AG09319 (cell line): ENCODE measurements at regions not wholly inside any gene's neighbourhood (a gene's known extent, or its start where the extent isn't known, plus 50 kb on each side); places are given as distances from the start of the nearest gene placed in this dataset.

Experiments used
- DNase-seq: peaks from one replicate; pipeline ENCODE4 v3.0.0-alpha.2; 2010; ENCODE audit warnings: low read depth; ENCODE audit errors: extremely low read depth
- TF ChIP-seq, protein P1 (sequence below): IDR thresholded peaks from 2 replicates; pipeline ENCODE4 v1.5.1; 2011; ENCODE audit warnings: low read depth, mild to moderate bottlenecking, inconsistent platforms, low read length, moderate library complexity

DNA sequence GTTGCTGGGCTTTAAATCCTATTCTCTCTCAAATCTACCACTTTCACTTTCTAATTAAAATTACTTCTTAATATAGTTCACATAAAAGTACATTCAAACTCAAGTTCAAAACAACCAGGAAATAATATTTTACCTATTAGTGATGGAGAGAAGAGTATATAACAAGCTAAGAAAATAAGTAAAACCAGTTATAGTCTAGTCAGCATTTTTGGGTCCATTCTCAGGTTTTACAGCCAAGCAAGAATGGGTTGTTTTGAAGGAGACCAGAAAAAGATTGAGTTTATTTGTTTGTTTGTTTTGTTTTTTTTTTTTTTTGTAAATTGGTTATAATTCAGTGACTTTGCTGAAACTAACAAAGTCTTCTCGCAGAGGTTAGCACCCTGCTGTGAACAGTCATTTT lies 106.3 kb upstream of the PTPRZ1 start:
- TF ChIP-seq, protein P1, sequence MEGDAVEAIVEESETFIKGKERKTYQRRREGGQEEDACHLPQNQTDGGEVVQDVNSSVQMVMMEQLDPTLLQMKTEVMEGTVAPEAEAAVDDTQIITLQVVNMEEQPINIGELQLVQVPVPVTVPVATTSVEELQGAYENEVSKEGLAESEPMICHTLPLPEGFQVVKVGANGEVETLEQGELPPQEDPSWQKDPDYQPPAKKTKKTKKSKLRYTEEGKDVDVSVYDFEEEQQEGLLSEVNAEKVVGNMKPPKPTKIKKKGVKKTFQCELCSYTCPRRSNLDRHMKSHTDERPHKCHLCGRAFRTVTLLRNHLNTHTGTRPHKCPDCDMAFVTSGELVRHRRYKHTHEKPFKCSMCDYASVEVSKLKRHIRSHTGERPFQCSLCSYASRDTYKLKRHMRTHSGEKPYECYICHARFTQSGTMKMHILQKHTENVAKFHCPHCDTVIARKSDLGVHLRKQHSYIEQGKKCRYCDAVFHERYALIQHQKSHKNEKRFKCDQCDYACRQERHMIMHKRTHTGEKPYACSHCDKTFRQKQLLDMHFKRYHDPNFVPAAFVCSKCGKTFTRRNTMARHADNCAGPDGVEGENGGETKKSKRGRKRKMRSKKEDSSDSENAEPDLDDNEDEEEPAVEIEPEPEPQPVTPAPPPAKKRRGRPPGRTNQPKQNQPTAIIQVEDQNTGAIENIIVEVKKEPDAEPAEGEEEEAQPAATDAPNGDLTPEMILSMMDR: no peak

DNA sequence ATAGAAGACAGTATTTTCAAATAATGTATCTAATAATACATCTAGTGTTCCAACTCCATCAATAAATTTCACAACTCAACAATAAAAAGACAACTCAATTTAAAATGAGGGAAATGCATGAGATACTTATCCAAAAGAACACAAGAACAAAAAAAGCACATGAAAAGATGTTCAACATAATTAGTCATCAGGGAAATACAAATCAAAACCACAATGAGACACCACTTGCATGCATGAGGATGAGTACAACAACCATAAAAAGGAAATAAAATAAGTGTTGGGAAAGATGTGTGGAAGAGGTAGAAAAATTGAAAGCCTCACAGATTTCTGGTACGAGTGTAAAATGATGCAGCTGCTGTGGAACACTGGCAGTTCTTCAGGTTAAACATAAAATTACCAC lies 111.6 kb upstream of the PTPRZ1 start:
- TF ChIP-seq, protein P1: no peak
- no peak for DNase-seq

More for the DNA sequence above, 106.3 kb upstream of the PTPRZ1 start:
- DNase-seq: no peak

DNA sequence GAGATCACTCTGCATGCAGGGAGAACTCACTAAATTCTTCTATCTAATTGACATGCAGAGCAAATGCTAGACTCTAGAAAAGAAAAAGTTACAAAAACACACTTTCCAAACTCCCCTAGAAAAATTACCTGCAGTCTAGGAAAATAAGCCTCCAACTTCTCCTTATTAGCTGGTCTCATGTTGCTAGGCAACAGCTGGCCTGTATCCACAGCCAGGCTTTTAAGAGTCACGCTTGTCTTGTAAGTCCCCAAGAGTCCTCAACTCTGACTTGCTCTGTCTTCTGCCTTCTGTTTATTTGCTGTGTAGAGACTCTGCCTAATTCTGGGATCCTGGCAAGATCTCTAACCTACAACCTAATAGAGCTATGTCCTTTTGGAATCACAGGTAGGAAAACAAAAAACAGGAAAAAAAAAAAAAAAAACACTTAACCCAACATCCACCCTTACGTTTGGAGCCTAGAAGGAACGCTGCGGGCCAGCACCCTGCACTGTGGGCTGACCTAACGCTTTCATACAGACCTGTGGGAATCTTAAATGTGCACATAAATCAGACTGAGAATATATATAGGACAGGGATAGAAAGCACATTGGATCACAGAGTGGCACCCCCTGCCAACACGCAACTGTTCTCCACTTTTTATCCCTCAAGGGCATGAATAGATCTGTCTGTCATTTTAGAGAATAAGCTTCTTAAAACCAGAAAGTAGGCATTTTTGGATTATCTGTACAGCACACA lies 117.0 kb upstream of the PTPRZ1 start:
- TF ChIP-seq, protein P1: no peak
- DNase-seq: no peak

DNA sequence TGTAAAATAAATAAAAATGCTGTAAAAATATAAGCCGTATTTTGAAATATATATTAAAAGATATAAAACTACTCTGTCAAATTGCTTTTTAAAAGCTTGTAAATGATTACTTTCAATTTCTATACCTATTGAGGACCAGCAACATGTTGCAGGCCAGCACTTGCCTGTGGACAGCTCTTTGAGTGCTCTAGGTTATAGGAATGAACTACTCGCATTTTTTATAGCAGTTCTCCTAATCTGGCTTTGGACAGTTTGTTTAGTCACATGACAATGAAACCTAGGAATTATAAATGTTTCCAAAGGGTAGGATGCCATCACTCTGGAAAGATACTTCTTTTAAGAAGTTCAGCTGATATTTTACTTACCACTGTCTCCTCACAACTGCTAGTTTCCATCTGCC lies 117.7 kb upstream of the PTPRZ1 start:
- TF ChIP-seq, protein P1: no peak
- no peak for DNase-seq

DNA sequence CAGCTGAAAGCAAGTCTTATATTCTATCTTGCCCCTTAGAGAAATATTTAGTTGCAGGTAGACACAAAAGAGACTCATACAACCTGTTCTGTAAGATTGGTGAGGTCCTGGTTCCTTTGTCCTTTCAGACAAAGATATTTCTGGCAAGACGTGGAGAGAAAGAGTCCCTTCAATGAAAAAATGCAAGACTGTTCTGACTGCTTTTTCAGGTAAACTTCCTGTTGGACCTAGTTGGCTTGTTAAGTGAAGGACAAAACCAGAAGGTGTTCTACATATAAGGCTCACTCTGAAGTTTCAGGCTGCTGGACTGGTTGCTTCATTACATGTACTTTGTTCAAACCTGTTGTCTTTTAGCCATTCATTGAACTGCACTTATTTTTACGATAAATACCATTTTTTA lies 119.0 kb upstream of the PTPRZ1 start:
- DNase-seq: no peak
- TF ChIP-seq, protein P1: no peak

DNA sequence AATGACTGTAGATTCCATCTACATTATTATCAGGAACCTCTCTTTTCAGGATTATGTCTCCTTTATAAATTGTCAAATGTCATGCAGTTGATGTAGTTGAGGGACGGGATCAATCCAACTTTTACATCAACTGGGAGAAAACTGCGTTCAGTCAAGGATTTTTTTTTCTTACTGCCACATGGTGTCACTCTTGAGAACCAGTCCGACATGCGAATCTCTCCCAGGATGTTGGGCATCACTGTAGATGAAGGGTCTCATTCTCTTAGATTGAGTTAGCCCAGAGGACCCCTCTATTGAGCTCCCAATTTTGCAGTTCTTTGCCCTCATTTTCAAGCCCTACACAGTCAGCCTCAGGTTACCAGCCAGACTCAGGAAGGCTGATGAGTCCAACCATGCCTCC lies 120.3 kb upstream of the PTPRZ1 start:
- TF ChIP-seq, protein P1: peak; percentile 41
- no peak for DNase-seq

DNA sequence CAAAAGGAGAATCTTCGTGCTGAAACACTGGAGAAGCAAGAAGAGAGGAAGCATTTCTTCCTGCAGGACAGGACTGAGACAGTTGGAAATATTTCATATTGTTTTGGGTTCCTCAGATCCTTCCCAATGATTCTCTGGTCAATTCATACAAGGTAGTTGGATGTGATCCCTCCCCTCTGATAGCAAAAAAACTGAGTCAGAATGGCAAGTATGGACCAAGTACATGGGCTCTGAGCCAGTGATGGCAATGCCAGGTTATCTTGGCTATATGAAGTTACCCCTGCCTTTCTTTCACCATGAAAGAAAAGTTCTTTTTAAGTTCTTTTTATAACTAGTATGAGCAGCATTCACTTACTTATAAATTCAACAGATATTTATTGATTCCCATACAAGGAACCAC lies 124.4 kb upstream of the PTPRZ1 start:
- DNase-seq: no peak
- TF ChIP-seq, protein P1: no peak
